ENCODE measurements at regions not wholly inside any gene's neighbourhood (a gene's known extent, or its start where the extent isn't known, plus 50 kb on each side); places are given as distances from the start of the nearest gene placed in this dataset.
A peak's percentile ranks its signal among the peaks of the same experiment; 100 is the strongest.

DNA sequence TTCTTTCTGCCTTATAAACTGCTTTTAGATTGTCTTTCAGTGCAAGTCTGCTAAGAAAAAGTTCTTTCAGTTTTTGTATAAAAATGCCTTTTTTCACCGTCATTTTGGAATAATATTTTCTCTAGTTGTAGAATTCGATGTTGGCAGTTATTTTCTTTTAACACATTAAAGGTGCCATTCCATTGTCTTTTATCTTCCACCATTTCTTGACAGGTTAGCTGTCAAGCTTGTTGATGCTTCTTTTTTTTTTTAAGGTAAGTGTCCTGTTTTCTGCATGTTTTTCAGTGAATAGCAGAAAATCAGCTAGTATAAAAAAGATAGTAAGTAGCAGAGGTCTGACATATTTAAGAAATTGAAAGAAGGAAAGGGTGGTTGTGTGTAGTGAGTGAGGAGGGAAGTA, 118.5 kb upstream of the NPFFR2 start:
- no peak overlapping the region for H3K4me3 ChIP-seq (ENCODE audit: low read depth, low read length)
- DNase-seq (ENCODE audit: low read depth): no peak

GRCh38 chr4:71923070-71923469, 108.7 kb upstream of the NPFFR2 start:
- DNase-seq (ENCODE audit: low read depth): no peak
- H3K4me3 ChIP-seq (ENCODE audit: low read depth, low read length): no peak overlapping the region

DNA sequence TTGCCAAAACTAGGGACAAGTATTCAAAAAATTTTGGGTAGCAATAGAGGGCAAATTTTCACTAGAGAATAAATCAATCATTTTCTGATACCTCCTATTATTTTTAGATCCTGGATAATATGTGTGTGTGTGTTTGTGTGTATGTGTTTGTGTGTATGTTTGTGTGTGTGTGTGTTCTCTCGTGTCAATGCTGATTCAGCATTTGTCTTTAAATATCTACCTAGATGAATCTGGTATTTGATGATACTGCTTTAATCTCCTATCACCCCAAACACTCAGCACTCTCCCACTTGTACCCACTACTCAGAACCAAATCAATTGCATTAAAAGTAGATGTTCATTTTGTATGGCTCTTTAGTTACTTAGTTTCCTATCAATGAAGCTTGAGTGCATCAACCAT, 101.3 kb upstream of the NPFFR2 start:
- DNase-seq (ENCODE audit: low read depth): no peak
- H3K4me3 ChIP-seq (ENCODE audit: low read depth, low read length): no peak overlapping the region

- peak; percentile 23 for DNase-seq (ENCODE audit: low read depth)
- no peak overlapping the region for H3K4me3 ChIP-seq (ENCODE audit: low read depth, low read length)
Observed at GRCh38 chr4:71932941-71933340, 98.9 kb upstream of the NPFFR2 start.

DNA sequence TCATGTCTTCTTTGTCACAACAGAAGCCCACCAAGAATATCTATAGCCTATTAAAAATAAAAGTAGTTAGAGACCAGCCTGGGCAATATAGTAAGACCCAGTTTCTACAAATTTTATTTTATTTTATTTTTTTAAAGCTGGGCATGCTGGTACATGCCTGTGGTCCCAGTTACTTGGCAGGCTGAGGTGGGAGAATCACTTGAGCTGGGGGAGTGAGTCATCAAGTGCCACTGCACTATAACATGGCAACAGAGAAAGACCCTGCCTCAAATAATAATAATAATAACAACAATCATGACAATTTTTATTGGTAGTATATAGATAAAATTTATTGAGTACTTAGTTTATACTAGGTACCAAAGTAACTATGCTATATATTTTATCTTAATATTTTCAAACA, 93.0 kb upstream of the NPFFR2 start:
- DNase-seq (ENCODE audit: low read depth): no peak
- no peak overlapping the region for H3K4me3 ChIP-seq (ENCODE audit: low read depth, low read length)

- H3K4me3 ChIP-seq (ENCODE audit: low read depth, low read length): no peak overlapping the region
- no peak for DNase-seq (ENCODE audit: low read depth)
Observed at GRCh38 chr4:71941001-71941400, 90.8 kb upstream of the NPFFR2 start.

DNA sequence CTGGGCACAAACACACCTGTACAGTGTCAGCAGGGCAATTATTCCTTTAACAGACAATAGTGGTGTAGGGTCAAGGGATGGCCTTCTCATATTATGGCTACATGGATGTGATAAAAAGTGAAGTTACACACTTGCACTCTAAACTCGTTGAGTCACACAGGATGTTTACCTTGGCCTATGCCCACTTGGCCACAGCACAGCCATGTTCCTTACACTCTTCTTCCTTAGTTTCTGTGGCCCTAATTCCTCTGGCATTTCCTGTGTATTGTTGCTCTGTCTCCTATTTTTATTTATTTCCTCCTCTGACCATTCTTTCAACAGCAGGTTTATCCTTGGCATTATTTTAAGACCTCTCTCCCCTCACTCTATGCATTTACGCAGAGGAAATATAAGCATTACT, 86.8 kb upstream of the NPFFR2 start:
- no peak overlapping the region for H3K4me3 ChIP-seq (ENCODE audit: low read depth, low read length)
- DNase-seq (ENCODE audit: low read depth): no peak

DNA sequence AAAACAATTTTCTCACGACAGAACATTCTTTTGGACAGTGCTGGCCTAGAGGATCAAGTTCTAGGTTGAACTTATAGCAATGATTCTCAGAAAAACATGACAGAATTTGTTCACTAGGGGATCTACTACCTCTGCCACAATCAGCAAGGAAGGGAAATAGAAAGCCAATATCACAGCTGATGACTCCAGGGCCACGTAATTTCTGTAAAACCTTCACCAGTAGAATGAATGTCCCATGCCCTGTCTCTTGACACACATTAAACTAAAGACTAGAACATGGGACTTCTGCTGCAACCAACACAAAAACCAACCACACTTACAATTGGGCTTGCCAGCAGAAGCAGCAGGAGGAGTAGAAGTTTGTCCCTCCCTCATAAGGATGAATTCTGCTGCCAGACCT, 86.0 kb upstream of the NPFFR2 start:
- no peak for DNase-seq (ENCODE audit: low read depth)

DNA sequence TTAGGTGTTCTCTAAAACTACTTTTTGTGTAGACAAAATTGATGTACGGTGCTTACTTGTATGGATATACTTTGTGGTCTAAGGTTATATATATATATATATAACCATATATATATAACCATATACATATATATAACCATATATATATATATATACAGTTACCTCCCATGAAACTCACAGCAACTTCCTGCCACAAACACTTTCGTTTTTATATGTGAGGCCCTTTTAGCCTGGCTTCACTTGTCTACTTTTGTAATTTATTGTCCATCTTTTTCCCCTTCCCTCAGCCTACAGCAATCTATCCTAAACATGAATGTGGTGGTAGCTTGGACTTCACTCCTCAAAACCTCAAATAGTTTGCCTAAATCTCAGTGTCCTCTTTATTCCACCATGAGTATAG, 72.8 kb upstream of the NPFFR2 start:
- no peak for DNase-seq (ENCODE audit: low read depth)
- no peak overlapping the region for H3K4me3 ChIP-seq (ENCODE audit: low read depth, low read length)

More for the DNA sequence above, 86.0 kb upstream of the NPFFR2 start:
- H3K4me3 ChIP-seq (ENCODE audit: low read depth, low read length): no peak overlapping the region

- H3K4me3 ChIP-seq (ENCODE audit: low read depth, low read length): no peak overlapping the region
- no peak for DNase-seq (ENCODE audit: low read depth)
Observed at GRCh38 chr4:71962622-71963264, 69.1 kb upstream of the NPFFR2 start.

GRCh38 chr4:71974681-71975080, 57.1 kb upstream of the NPFFR2 start:
- peak; percentile 56 for DNase-seq (ENCODE audit: low read depth)
- H3K4me3 ChIP-seq (ENCODE audit: low read depth, low read length): no peak overlapping the region

DNA sequence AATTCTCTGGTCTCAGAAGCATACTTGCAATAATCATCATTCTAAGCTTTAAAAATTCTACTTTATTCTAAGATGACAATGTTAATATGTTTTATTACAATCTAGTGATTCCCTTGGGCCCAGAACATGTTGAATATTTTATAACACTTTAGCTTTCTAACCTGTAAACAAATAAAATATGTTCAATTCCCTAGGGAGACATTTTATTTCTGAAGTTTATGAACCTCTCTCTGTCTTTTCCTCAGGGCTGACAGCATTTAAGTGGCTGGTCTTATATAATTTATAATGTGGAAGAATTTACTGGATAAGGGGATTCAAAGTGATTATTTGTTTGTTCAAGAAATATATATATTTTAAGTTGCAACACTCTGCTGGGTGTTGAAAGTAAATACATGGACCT, 55.3 kb upstream of the NPFFR2 start:
- no peak overlapping the region for H3K4me3 ChIP-seq (ENCODE audit: low read depth, low read length)
- DNase-seq (ENCODE audit: low read depth): no peak

DNA sequence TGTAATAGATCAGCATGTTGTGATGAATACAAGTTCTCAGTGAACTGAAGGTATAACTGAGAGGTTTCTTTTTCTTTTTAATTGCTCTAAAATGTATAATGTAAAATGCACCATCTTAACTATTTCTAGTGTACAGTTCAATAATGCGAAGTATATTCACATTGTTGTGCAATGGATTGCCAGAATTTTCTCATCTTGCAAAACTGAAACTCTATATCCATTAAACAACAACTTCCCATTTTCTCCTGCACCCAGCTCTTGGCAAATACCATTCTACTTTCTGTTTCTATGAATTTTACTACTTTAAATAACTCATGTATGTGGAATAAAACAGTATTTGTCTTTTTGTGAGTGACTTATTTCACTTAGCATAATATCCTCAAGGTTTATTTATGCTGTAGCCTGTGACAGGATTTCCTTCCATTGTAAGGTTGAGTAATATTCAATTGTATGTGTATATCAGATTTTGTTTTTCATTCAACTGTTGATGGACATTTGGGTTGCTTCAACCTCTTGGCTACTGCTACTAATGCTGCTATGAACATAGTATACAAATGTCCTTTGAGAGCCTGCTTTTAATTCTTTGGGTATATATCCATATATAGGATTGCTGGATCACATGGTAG, 53.5 kb upstream of the NPFFR2 start:
- no peak overlapping the region for H3K4me3 ChIP-seq (ENCODE audit: low read depth, low read length)
- DNase-seq (ENCODE audit: low read depth): no peak

- no peak for DNase-seq (ENCODE audit: low read depth)
- no peak overlapping the region for H3K4me3 ChIP-seq (ENCODE audit: low read depth, low read length)
Observed at GRCh38 chr4:71980976-71981375, 50.8 kb upstream of the NPFFR2 start.

All from skeletal muscle cell (primary cell).